HFF-Myc (cell line): ENCODE measurements at regions not wholly inside any gene's neighbourhood (a gene's known extent, or its start where the extent isn't known, plus 50 kb on each side); places are given as distances from the start of the nearest gene placed in this dataset.

ENCODE experiments used
- DNase-seq: peaks from one replicate; pipeline ENCODE4 v3.0.0-alpha.2; 2011; ENCODE audit warnings: low read depth; ENCODE audit errors: extremely low read depth
- H3K4me3 ChIP-seq: replicated peaks from 2 replicates; pipeline ENCODE4 v1.5.1; 2011; ENCODE audit warnings: low read depth, mild to moderate bottlenecking, control low read depth, low read length
- TF ChIP-seq, protein P1 (sequence below): IDR thresholded peaks from 2 replicates; pipeline ENCODE4 v1.5.1; 2012; ENCODE audit warnings: mild to moderate bottlenecking, low read depth, low read length, control low read depth; ENCODE audit errors: missing control alignments

DNA sequence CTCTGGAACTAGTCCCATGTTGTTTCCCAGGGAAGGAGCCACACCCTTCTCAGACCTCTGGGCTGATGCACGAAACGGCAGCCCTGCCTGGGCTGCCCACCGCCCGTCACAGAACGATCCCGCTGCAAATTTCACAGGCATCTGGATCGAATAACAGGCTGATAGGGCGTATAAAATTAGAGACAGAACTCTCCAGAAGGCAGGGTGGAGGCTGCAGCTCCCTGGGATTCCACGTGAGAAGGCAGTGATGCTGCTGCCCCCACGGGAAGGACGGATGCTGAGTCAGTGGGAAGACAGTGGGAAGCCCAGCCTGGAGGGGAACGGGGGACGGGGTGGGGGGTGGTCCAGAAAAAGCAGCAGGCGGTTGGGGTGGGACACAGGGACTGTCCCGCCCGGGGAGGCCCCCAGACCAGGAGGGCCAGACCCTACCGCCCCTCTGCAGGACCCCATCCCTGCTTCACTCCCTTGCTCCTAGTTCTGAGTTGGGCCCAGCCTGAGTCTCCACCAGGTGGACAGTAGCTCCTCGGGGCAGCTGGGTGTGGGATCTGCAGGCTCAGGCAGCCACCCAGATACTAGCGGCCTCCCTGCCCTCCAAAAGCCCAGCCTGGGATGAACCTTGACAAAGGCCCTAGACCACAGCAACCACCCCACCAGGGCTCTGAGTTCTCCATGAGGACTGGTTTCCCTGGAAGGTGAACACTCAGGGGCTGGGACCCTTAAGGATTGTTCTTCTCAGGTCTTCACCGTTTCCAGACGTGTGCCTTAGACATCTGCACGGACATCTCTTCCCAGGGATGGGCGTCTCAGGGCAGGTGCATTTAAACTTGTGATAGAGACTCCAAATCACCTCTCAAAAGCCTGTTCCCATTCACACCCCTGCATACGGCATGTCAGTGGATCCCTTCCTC lies 117.8 kb downstream of the METRNL start:
- no peak for DNase-seq
- TF ChIP-seq, protein P1, sequence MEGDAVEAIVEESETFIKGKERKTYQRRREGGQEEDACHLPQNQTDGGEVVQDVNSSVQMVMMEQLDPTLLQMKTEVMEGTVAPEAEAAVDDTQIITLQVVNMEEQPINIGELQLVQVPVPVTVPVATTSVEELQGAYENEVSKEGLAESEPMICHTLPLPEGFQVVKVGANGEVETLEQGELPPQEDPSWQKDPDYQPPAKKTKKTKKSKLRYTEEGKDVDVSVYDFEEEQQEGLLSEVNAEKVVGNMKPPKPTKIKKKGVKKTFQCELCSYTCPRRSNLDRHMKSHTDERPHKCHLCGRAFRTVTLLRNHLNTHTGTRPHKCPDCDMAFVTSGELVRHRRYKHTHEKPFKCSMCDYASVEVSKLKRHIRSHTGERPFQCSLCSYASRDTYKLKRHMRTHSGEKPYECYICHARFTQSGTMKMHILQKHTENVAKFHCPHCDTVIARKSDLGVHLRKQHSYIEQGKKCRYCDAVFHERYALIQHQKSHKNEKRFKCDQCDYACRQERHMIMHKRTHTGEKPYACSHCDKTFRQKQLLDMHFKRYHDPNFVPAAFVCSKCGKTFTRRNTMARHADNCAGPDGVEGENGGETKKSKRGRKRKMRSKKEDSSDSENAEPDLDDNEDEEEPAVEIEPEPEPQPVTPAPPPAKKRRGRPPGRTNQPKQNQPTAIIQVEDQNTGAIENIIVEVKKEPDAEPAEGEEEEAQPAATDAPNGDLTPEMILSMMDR: no peak
- no peak overlapping the region for H3K4me3 ChIP-seq

DNA sequence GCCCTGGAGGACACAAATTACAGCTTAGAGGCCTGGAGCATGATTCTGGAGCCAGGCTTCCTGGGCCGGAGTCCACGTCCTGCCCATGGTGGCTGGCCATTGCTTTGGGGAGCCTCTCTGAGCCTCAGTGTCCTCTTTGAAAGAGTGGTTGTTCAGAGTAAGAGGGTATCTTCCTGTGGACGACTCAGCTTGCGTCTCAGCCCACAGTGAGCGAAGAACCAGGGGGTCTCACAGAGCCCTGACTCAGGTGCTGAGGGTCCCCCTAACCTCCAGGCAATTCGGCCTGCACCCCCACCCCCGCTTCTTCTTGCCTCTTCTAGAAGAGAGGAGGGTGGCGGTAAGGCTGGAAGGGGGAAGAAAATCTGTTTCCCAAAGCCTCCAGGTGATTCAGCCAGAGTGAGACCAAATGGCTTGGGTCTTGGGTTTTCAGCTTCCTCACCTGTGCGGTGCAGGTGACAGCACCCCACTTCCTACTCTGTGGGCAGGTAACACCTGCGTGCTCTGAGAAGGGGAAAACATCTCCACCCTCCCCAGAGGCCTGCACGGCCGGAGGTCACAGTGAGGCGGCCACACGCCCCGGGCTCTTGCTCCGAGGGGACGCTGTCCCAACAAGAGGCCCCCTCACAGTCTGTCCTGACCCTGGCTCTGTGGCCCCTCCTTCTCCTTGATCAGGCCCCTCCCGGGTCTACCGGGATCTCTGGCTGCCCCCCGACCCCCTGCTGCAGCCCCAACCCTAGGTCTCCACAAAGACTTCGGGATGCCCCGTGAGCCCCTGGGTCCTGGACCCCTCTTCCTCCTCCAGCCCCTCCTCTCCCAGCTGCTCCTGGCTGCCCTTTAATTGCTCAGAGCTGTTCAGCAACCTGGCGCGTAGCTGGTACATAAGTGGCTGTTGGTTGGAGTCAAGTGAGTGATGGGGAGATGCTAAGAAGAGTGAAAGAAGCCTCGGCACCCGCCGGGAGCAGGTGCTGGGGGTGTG lies 119.2 kb downstream of the METRNL start:
- H3K4me3 ChIP-seq: no peak overlapping the region
- TF ChIP-seq, protein P1: no peak
- no peak for DNase-seq

DNA sequence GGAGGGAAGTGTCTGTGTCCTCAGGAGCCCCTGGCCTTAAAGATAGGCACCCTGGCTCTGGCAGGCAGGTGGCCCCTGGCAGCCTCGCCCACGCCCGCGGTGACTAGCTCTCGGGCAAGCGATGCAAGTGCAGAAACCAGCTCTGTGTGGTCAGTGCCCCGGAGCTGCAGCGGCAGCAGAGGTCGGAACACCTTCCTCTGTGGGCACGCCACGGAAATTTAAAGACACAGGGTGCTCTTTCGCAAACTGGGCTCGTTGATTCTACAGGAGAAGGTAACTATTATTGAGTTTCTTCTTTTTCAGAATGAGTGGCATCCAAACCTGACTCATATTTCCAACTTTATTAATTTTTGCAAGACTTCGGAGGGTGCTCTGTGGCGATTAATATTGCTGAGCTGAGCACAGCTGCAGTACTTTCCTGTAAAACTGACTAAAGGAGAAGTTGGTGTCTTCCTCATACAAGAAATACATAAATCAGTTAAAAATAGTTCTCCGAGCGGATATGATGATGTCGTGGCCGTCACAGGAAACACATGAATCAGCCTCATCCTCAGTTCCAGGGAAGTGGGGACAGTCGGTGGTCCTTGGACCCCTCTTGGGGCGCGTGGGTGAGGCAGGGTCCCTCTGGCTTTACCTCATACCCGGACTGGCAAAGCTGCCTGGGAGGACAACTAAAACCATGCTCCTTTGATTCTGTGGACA lies 120.2 kb downstream of the METRNL start:
- TF ChIP-seq, protein P1: no peak
- DNase-seq: no peak
- no peak overlapping the region for H3K4me3 ChIP-seq

DNA sequence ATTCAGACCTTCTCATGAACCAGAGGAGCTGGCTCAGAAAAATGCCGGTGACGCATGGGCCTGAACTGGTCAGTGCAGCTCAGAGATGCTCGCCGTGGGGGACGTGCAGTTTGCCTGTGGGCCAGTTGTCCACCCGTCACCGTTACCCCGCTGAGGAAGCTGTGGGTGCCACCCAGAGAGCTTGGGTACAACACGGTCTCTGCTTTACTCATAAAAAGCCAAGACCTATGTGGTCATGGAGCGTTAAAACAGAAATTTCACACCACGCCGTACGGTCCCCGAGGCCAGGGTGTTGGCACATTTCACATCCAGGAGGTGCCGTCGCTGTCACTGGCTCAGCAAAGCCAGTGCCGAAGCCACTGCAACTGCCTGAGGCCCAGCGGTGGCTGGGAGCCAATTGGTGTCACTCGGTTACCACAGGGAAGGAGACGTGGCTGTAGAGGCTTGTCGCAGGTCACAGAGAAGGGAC lies 120.9 kb downstream of the METRNL start:
- H3K4me3 ChIP-seq: no peak overlapping the region
- DNase-seq: no peak

DNA sequence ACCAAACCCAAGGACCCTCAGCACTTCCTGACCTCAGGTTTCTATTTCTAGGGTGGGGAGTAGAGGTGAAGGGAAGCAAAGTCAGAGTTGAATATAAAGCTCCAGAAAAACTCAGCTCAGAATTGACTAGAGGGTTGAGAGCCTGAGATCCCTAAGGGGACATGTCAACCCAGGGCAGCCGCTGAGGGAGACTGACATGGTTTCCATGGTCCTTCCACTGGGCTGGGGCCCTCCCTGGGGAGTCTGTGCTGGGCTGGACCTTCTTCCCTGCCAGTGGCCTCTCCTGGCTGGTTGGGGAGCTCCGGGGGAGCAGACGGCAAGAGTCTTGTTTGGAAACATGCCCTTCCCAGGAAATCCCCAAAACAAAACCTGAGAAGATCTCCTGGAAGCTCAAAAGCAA lies 121.3 kb downstream of the METRNL start:
- TF ChIP-seq, protein P1: no peak
- no peak overlapping the region for H3K4me3 ChIP-seq
- no peak for DNase-seq

More for the DNA sequence above, 120.9 kb downstream of the METRNL start:
- TF ChIP-seq, protein P1: no peak
